HG02588 (cell line): ENCODE measurements at regions not wholly inside any gene's neighbourhood (a gene's known extent, or its start where the extent isn't known, plus 50 kb on each side); places are given as distances from the start of the nearest gene placed in this dataset.

Source experiments
- ATAC-seq: cut with Tn5 transposase; IDR thresholded peaks from one replicate; pipeline ENCODE4 v1.9.1; 2021; ENCODE audit warnings: mild to moderate bottlenecking, moderate library complexity; ENCODE audit not compliant: unreplicated experiment

GRCh38 chr10:58140691-58141347 lies 126.9 kb downstream of the IPMK start:
- no peak for ATAC-seq

GRCh38 chr10:58140054-58140453 lies 127.6 kb downstream of the IPMK start:
- ATAC-seq: no peak

- no peak for ATAC-seq
Observed at GRCh38 chr10:58137813-58138212, 129.9 kb downstream of the IPMK start.

- ATAC-seq: no peak
Observed at GRCh38 chr10:58115218-58116050, 152.3 kb downstream of the IPMK start.

- no peak for ATAC-seq
Observed at GRCh38 chr10:58109731-58110130, 158.0 kb downstream of the IPMK start.

GRCh38 chr10:58107506-58107905 lies 160.2 kb downstream of the IPMK start:
- ATAC-seq: no peak

GRCh38 chr10:58106211-58107035 lies 161.3 kb downstream of the IPMK start:
- no peak for ATAC-seq

- no peak for ATAC-seq
Observed at GRCh38 chr10:58104351-58104751, 163.3 kb downstream of the IPMK start.

- ATAC-seq: no peak
Observed at GRCh38 chr10:58102897-58103296, 164.8 kb downstream of the IPMK start.

- no peak for ATAC-seq
Observed at GRCh38 chr10:58101682-58102081, 166.0 kb downstream of the IPMK start.

- no peak for ATAC-seq
Observed at GRCh38 chr10:58094985-58095718, 172.5 kb downstream of the IPMK start.

GRCh38 chr10:58091886-58092285 lies 175.8 kb downstream of the IPMK start:
- ATAC-seq: no peak

GRCh38 chr10:58089739-58090138 lies 178.0 kb downstream of the IPMK start:
- no peak for ATAC-seq

- no peak for ATAC-seq
Observed at GRCh38 chr10:58087896-58088295, 179.8 kb downstream of the IPMK start.

- ATAC-seq: no peak
Observed at GRCh38 chr10:58086763-58087150, 180.9 kb downstream of the IPMK start.

GRCh38 chr10:58086144-58086762 lies 181.4 kb downstream of the IPMK start:
- ATAC-seq: no peak

- no peak for ATAC-seq
Observed at GRCh38 chr10:58082248-58082647, 185.4 kb downstream of the IPMK start.

- ATAC-seq: no peak
Observed at GRCh38 chr10:58081353-58081752, 186.3 kb downstream of the IPMK start.

GRCh38 chr10:58079461-58079860 lies 188.2 kb downstream of the IPMK start:
- no peak for ATAC-seq

- ATAC-seq: no peak
Observed at GRCh38 chr10:58072634-58073033, 195.1 kb downstream of the IPMK start.
